ENCODE measurements at regions not wholly inside any gene's neighbourhood (a gene's known extent, or its start where the extent isn't known, plus 50 kb on each side); places are given as distances from the start of the nearest gene placed in this dataset.
"Not testable (repeated sequence)": the region's sequence is repeated elsewhere in the genome, so short reads cannot be mapped to it uniquely, and the experiment has no call there.

GRCh38 chr6:156601152-156602065, 175.8 kb upstream of the ARID1B start:
- DNase-seq (ENCODE audit: low spot score) = no peak

DNA sequence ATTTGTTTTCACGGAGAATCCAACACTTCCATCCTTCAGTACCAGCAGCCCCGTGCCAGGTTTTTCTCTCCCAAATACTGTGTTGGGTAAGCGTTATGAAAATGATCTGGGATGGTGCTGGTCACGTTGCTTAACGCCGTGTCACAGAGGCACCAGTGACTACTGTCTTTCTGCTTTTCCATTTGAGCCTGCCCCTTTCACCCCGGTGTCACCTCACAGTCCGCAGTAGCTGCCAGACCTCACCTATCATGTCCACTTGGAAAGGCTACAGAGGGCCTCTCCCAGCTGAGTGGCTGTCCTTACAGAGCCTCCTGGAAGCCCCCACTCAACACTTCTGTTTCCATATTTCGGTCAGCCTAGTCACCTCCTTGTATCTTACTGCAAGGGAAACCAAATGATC, 176.5 kb upstream of the ARID1B start:
- no peak for DNase-seq (ENCODE audit: low spot score)

GRCh38 chr6:156599978-156600590, 177.1 kb upstream of the ARID1B start:
- no peak for DNase-seq (ENCODE audit: low spot score)

DNA sequence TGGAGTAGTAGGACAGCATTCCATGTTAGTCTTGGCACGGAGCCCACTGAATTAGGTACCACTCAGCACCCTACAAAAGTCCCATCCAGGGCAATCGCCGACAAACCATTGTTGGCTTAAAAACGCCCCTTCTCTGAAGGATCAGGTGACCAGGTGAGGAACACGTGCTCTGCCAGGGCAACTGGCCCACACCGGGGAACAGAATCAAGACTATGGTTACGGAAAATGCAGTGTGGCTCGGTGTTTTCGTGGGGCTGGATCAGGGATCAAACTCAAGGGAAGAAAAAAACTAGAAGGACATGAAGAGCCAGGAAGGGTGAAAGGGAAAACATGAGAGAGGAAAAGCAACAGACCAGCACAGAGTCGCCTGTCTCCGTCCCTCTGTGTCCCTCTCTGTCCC, 177.8 kb upstream of the ARID1B start:
- DNase-seq (ENCODE audit: low spot score) = no peak

- no peak for DNase-seq (ENCODE audit: low spot score)
Observed at GRCh38 chr6:156598855-156599180, 178.4 kb upstream of the ARID1B start.

DNA sequence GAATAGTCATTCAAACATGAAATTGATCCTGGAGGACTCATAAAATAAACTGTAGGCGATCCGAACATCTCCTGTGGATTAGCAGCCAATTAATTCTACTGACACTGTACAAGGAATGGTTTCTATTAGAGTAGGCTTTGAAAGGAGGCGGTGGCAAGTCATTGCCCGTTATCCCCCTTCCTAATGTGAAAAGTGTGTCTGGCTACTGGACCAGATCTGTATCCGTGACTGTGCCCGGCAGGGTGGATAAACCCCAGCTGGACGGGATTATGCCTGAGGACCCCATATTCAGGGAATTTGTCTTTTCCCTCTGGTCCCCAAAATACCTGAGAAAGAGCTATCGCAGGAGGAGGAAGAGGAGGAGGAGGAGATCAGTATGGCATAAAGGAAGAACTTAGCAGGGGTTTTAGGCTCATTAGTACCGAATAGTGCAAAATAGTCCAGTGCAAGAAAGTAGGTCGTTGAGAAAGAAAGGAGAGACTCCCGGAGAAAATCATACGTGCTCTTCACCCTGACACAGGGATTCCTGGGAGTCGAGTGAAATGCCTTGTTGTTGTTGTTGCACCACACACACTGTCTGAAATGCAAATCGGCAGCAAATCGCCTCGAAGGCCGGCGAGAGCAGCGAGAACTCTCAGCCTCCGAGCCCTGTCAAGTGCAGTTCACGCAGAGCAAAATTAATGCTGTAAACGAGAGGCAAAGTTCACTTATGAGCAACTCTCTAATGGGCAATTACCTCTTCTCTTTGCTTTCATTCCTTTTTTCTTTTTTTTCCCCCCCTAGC, 178.9 kb upstream of the ARID1B start:
- no peak for DNase-seq (ENCODE audit: low spot score)

DNA sequence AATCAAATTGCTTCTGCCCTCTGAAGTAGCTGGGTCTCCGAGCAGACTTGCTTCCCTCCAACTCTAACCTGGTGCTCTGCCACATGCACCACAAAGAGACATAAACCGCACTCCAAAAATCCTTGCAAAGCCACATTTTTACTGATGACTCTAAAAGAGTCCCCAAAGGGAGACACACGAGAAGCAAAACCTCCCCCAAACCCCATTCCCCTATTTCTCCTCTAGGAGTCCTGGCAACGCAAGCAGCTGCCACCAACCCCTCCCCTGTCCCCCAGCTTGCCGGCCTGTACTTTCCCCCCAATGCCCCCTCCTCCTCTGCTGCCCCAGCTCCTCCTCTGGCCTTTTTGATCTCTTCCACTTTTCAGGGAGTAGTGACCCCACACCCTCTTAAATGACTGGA, 180.1 kb upstream of the ARID1B start:
- DNase-seq (ENCODE audit: low spot score) = no peak

DNA sequence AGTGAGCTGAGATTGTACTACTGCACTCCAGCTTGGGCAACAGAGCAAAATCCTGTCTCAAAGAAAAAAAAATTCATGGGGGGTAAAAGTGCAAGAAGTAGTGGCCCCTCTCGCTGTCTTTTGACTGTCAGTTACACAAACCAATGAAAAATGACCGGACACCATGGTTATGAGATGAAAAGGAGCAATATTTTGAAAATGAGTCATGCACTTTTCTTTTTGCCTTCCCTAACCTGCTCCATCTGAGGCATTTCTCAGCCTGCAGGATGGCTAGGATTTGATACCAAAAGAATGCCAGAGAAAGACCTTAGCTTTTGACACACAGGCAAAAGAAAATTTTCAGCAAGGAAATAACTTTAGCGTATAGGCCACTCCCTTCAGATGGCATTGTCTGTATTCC, 181.7 kb upstream of the ARID1B start:
- no peak for DNase-seq (ENCODE audit: low spot score)

DNA sequence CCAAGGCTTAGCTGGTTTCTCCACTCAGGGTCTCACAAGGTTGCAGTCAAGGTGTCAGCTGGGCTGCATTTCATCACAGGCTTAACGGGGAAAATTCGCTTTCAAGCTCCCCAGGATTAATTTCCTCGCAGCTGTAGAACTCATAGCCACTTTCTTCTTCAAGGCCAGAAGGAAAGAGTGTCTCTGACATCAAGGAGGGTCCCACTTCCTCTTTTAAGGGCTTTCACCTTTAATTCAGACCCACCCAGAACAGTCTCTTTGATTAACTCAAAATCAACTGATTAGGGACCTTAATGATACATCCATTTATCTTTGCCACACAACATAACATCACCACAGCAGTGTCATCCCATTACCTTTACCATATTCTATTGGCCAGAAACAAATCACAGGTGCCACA, 183.3 kb upstream of the ARID1B start:
- DNase-seq (ENCODE audit: low spot score) = no peak

GRCh38 chr6:156593127-156593526, 184.1 kb upstream of the ARID1B start:
- no peak for DNase-seq (ENCODE audit: low spot score)

GRCh38 chr6:156590482-156590881, 186.7 kb upstream of the ARID1B start:
- DNase-seq (ENCODE audit: low spot score) = no peak

DNA sequence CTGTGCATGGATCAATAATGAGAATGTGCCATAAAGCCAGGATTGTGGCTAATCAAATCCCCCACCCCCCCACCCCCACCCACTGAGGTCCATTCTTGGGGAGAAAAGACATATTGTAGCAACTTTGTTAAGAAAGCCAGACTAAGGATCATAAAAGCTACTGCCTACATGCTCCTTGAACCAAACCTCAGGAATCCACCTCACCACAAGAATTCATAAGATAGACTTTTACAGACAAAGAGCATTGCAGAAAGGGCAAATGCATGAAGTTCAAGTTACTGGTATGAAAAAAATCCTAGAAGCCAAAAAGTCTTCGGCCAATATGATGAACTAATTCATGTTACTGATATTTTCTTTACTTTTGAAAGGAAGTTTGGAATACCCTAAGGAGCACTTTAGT, 187.9 kb upstream of the ARID1B start:
- no peak for DNase-seq (ENCODE audit: low spot score)

DNA sequence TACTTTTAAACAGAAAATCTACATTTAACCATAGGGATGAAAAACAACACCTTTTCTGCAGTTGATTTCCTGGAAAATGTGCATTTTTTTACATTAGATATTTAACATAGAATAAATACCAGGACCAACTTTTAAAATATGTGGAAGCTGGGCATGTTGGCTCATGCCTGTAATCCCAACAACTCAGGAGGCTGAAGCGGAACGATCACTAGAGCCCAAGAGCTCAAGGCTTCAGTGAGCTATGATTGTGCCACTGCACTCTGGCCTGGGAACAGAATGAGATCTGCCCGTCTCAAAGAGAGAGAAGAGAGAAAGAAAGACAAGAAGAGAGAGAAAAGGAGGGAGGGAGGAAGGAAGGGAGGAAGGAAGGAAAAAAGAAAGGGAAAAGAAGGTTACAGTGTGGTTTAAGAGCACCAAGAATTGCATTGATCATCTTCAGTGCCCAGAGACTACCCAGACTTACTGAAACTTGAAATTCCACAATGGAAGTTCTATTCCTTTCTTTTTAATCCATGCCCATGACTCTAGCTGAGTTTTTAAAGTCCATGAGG, 189.4 kb upstream of the ARID1B start:
- no peak for DNase-seq (ENCODE audit: low spot score)

GRCh38 chr6:156587071-156587470, 190.1 kb upstream of the ARID1B start:
- no peak for DNase-seq (ENCODE audit: low spot score)

DNA sequence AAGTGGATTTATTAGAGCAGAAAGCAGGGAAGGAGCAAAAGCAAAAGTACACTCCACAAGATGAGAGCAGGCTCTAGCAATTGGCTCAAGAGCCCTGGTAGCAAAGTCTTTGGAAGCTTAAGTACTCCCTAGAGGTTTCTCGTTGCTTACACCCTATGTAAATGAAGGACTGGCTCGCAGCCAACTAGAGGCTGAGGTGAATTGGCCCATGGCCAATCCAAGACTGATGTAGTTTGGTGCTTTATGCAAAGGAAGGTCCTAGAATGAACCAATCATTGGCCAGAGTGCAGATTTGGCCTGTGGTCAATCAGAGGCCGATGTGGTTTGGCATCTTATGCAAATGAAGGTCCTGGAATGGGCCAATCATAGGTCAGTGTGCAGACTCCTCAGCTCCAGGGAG, 191.3 kb upstream of the ARID1B start:
- peak; percentile 57 for DNase-seq (ENCODE audit: low spot score)

DNA sequence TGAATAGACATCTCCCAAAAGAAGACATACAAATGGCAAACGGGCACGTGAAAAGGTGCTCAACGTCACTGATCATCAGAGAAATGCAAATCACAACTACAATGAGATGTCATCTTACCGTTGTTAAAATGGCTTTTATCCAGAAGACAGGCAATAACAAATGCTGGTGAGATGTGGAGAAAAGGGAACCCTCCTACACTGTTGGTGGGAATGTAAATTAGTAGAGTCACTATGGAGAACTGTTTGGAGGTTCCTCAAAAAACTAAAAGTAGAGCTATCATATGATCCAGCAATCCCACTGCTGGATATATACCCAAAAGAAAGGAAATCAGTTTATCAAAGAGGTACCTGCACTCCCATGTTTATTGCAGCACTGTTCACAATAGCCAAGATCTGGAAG, 193.1 kb upstream of the ARID1B start:
- DNase-seq (ENCODE audit: low spot score) = not testable (repeated sequence)

GRCh38 chr6:156583083-156583482, 194.1 kb upstream of the ARID1B start:
- DNase-seq (ENCODE audit: low spot score) = no peak

- DNase-seq (ENCODE audit: low spot score) = no peak
Observed at GRCh38 chr6:156582509-156582992, 194.6 kb upstream of the ARID1B start.

DNA sequence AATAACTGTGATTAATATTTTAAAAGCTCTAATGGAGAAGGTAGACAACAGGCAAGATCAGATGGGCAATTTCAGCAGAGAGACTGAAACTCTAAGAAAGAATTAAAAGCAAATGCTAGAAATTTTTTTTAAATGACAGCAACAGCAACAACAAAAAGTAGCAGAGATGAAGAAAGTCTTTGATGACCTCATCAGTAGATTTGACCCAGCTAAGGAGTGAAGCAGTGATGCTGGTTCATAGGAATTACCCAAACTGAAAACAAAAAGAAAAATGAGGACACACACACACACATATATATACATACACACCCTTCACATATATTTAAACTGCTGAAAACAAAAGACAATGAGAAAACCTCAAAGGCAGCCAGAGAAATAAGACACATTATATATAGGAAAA, 197.6 kb upstream of the ARID1B start:
- DNase-seq (ENCODE audit: low spot score) = no peak

- no peak for DNase-seq (ENCODE audit: low spot score)
Observed at GRCh38 chr6:156577749-156578148, 199.4 kb upstream of the ARID1B start.

DNA sequence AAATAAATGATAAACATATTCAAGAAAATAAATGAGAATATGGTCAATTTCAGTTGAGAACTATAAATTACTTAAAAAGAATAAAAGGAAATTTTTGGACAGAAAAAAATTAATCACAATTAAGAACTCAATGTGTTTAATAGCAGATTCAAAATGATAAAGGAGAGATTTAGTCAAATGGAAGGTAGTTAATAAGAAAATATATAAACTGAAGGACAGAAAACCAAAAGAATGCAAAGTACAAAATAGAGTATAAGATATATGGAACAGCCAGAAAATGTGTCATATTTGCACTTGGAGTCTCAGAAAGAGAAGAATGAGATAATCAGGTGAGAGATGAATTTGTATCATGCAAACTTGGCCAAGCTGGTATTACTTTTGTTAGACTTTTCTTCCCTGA, 201.8 kb upstream of the ARID1B start:
- no peak for DNase-seq (ENCODE audit: low spot score)

GRCh38 chr6:156564807-156565149, 212.4 kb upstream of the ARID1B start:
- no peak for DNase-seq (ENCODE audit: low spot score)

Data from NAMALWA (cell line).